ENCODE measurements at regions not wholly inside any gene's neighbourhood (a gene's known extent, or its start where the extent isn't known, plus 50 kb on each side); places are given as distances from the start of the nearest gene placed in this dataset.
"Not testable (repeated sequence)": the region's sequence is repeated elsewhere in the genome, so short reads cannot be mapped to it uniquely, and the experiment has no call there.

GRCh38 chr2:176781570-176782217 lies 430.9 kb upstream of the HNRNPA3 start:
- no peak for DNase-seq

DNA sequence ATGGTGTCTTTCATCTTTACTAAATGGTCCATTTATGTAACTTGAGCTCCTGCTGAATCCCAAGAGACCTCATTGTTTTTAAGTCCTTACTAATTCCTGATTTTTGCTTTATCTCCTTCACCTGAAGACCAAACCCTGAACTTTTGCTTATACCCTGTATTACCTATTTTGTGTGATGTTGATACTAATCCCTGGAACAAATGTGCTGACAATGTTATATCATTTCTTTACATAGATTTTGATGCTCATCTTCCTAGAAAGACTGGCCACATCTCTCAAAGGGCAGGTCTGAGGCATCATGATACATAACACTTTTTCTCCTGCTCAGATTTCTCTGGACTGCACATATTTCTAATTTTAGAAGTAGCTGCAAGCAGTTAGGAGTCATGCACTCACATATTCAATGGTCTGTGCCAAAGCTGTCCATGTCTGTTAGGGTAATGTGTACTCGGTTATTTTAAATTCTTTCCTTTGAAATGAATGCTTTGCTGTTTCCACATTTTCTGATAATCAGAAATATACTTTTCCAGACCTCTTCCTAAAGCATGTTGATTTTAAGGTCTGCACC lies 427.9 kb upstream of the HNRNPA3 start:
- no peak for DNase-seq

GRCh38 chr2:176789751-176790150 lies 422.8 kb upstream of the HNRNPA3 start:
- DNase-seq: no peak

- no peak for DNase-seq
Measured at GRCh38 chr2:176790468-176790867, 422.1 kb upstream of the HNRNPA3 start.

GRCh38 chr2:176793792-176794191 lies 418.8 kb upstream of the HNRNPA3 start:
- no peak for DNase-seq

GRCh38 chr2:176794392-176794791 lies 418.2 kb upstream of the HNRNPA3 start:
- no peak for DNase-seq

GRCh38 chr2:176795823-176796222 lies 416.8 kb upstream of the HNRNPA3 start:
- DNase-seq: no peak

DNA sequence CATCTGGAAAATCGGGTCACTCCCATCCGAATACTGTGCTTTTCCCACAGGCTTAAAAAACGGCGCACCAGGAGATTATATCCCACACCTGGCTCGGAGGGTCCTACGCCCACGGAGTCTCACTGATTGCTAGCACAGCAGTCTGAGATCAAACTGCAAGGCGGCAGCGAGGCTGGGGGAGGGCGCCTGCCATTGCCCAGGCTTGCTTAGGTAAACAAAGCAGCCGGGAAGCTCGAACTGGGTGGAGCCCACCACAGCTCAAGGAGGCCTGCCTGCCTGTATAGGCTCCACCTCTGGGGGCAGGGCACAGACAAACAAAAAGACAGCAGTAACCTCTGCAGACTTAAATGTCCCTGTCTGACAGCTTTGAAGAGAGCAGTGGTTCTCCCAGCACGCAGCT lies 415.9 kb upstream of the HNRNPA3 start:
- DNase-seq: not testable (repeated sequence)

DNA sequence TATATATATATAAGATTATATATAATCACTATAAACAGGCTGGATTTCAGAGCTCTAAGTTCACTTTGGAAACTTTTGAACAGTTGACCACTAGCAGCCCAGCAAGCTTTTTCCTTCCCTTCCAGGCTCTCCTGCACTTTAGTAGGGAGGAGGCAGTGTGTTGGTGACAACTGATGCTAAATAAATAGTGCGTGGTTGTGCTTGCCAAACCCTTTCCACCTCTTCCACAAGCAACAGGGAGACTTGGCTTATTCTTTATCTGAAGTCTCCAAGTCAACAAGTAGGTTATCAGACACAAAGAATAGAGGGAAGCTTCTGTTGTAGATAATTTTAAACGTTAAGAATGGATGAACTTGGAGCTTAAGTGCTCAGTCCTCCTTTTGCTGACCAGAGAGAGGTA lies 408.2 kb upstream of the HNRNPA3 start:
- DNase-seq: no peak

GRCh38 chr2:176805345-176805744 lies 407.2 kb upstream of the HNRNPA3 start:
- no peak for DNase-seq

- no peak for DNase-seq
Measured at GRCh38 chr2:176812246-176812775, 400.3 kb upstream of the HNRNPA3 start.

DNA sequence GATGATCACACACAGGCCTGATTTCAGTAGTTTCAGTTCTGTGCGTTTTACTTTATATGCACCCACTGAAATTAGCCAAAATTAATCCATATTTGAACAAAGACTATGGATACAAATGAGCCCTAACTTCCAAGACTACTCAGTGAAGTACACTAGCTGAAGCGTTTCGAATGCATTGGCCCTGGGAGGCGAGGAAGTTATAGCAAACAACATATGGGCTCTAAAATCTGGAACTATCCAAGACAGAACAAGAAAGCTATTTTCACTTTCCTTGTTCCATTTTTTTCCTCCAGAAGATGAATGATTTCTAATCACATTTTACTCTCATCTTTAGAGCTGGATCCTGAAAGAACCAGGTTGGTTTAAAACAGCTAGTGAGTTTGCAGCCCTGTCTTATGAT lies 399.4 kb upstream of the HNRNPA3 start:
- DNase-seq: no peak

DNA sequence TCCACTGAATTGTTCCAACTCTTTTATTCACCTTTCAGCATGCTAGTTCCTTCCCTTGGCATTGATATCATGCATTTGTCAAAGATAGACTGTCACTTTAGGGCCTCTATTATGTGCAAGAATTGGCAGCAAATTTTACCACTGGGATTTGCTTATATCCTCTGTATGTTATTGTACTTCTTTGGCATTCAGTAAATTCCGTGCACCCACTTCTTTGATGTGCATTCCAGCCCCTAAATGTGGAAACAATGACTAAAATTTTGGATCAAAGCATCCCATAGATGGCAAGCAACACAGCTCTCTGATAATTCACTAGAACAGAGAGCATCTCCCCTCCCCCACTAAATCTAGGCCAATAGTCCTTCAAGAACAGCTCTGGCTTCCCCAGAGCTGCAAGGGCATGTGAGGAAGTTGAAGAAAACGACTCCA lies 399.0 kb upstream of the HNRNPA3 start:
- DNase-seq: no peak

- DNase-seq: no peak
Measured at GRCh38 chr2:176814274-176814673, 398.3 kb upstream of the HNRNPA3 start.

DNA sequence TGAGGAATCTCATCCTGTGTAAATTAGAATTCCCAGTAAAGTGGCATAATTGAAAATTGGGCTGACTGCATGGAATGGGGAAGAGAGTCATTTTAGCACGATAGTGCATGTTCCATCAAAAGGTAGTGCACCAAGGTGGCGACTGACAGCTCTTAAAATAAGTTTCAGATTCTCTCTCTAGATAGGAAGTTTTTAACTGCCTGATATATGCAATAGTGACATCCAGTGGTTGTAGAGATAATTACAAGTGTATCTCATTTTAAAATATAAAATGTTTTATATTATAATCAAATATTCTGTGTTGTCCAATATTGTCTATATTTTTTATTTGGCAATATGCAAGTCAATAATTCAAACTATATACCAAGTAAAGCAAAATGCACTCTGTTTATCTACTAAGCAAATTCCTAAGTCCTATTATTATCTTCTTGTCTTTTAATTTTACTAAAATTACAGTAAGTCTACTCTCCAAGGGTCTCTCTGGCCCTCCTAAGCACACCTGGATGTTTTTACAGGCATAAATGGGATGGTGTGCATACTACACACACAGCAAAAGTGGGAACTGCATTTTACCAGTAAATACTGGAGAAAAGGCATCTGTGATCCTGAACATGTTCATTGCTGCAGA lies 397.7 kb upstream of the HNRNPA3 start:
- DNase-seq: no peak

GRCh38 chr2:176817061-176817565 lies 395.5 kb upstream of the HNRNPA3 start:
- DNase-seq: no peak

DNA sequence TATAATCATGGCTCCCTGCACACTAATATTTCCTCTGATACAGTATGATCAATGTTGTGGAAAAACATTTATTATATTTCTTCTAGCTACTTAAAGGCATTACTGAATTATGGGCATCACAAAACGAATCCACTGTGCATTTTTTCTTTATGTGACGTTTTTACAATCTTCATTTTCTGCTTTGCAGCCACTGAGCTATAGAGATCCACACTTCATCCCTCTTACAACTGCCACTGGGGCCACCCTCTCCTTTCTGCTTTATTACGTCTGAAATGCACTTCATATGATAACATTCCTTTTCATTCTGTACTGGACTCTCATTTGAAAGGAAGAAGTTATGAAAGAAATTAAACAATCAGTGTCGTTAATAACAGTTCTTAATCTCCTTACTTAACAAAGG lies 394.5 kb upstream of the HNRNPA3 start:
- no peak for DNase-seq

GRCh38 chr2:176818617-176819016 lies 394.0 kb upstream of the HNRNPA3 start:
- no peak for DNase-seq

DNA sequence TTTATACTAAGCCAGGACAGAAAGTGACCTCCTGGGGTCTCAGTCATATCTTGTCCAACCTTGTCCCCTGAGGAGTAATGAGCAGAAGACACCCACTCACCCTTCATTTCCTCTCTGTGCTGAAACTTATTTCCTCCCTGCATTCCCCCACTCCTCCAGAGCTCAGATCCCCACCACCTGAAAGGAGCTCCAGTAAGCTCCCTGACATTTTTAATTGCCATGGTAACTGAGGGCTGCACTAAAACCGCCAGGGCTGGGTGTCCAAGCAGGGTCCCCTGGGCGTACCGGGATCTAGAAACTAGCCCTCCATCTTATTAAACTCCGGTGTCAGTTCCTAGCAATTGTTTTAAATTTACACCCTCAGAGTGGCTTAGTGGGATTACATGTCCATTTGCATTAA lies 393.3 kb upstream of the HNRNPA3 start:
- DNase-seq: no peak

DNA sequence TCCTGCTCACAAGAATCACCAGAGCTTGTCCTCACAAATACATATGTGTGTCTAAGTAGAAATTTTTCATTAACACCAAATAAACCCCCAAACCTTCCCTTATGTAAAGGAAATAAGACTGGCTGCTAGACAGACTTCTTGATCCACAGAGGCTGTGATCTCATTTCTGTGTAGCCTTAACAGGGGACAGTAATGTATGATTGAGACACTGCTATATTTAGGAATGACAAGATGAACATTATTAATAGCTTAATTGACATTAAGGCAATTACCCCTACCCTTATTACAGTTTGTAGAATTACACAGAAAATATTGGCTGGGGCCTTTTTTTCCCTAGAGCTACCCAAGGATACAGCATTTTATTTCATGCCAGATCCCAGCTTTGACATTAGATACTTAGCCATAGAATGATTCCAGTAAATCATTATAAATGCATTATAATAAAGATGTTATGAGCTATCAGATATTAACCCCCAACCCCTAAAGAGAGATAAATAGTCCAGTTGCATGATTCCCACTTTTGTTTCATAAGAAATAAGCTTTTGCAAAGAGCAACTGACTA lies 392.1 kb upstream of the HNRNPA3 start:
- no peak for DNase-seq

- no peak for DNase-seq
Measured at GRCh38 chr2:176821350-176821749, 391.2 kb upstream of the HNRNPA3 start.

DNA sequence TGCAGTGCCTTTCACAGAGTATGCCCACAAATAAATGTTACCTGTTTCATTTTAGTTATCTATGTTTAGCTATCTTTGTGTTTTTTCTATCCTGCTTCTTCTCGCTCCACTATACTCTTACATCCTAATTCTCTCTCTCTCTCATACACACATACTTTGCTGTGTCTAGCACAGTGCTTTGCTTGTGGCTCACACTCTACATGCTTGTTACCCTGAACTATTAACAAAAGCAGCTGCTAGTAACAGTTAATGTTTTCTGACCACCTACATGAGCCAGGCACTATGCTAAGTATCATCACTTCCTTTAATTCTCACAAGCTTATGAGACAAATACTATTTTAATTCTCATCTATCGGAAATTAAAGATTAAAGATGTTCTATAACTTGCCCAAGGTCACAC lies 390.5 kb upstream of the HNRNPA3 start:
- no peak for DNase-seq

GRCh38 chr2:176826356-176826755 lies 386.2 kb upstream of the HNRNPA3 start:
- no peak for DNase-seq
